ENCODE measurements at regions not wholly inside any gene's neighbourhood (a gene's known extent, or its start where the extent isn't known, plus 50 kb on each side); places are given as distances from the start of the nearest gene placed in this dataset.
A peak's percentile ranks its signal among the peaks of the same experiment; 100 is the strongest.

- Histone ChIP-seq H3K23me2 (ENCODE audit: low read depth, low read length) (no peaks in the 10 kb centered on the region), H3K36me3 (ENCODE audit: control insufficient read depth in 2 of 4, insufficient read depth in 4 of 4, low read length in 3 of 4) (no peaks in the 10 kb centered on the region), H3K4ac (replicated peaks; ENCODE audit: insufficient read length, low read depth, low read length) (no peak overlapping the region), H4K8ac (ENCODE audit: extremely low read depth, insufficient read depth, low read length) (no peak overlapping the region), H2BK5ac (ENCODE audit: low read depth, low read length) (no peak overlapping the region), H4K5ac (ENCODE audit: insufficient read length, low read depth, low read length) (no peak overlapping the region), H4K20me1 (replicated peaks in 1 of 2; ENCODE audit: control insufficient read depth in 1 of 2, insufficient read depth in 2 of 2, low read length in 2 of 2) (no peaks in the 10 kb centered on the region), H2AFZ (ENCODE audit: low read length) (0 out of 2 replicates have a peak overlapping the region, but pooled peaks have one; percentile 37), H2BK120ac (replicated peaks; ENCODE audit: low read depth, low read length) (no peak overlapping the region), H3K79me2 (ENCODE audit: control insufficient read depth in 1 of 2, insufficient read depth in 2 of 2, low read length in 2 of 2) (no peaks in the 10 kb centered on the region), H2BK20ac (ENCODE audit: low read length) (no peak overlapping the region), H3K18ac (ENCODE audit: extremely low read depth, low read length) (no peak overlapping the region), H3K27me3 (replicated peaks in 1 of 4; ENCODE audit: control insufficient read depth in 3 of 4, extremely low read depth in 1 of 4, insufficient read depth in 3 of 4, low read length in 3 of 4) (no peaks in the 10 kb centered on the region), H3K23ac (ENCODE audit: insufficient read length) (no peak overlapping the region), H4K91ac (replicated peaks; ENCODE audit: insufficient read length, low read length) (no peak overlapping the region), H3K4me2 (ENCODE audit: insufficient read depth in 1 of 2, low read depth in 2 of 2, low read length in 2 of 2) (no peak overlapping the region), H2BK15ac (ENCODE audit: low read length) (no peak overlapping the region), H2AK5ac (ENCODE audit: low read depth, low read length) (no peak overlapping the region), H3K14ac (ENCODE audit: insufficient read length) (no peak overlapping the region), H3K9ac (replicated peaks in 1 of 4; ENCODE audit: extremely low read depth in 1 of 4, low read depth in 3 of 4, low read length in 3 of 4) (no peak overlapping the region), H3K27ac (ENCODE audit: low read depth, low read length) (no peak overlapping the region), H3K79me1 (ENCODE audit: low read depth, low read length) (no peaks in the 10 kb centered on the region), H3K4me3 (ENCODE audit: extremely low read depth in 1 of 4, insufficient read depth in 2 of 4, low read depth in 3 of 4, low read length in 4 of 4) (no peak overlapping the region), H3K56ac (replicated peaks; ENCODE audit: insufficient read length, low read depth, low read length) (no peak overlapping the region), H3K9me3 (ENCODE audit: insufficient read depth in 2 of 2, low read depth in 1 of 2, low read length in 1 of 2) (no peaks in the 10 kb centered on the region), H3K4me1 (replicated peaks in 1 of 4; ENCODE audit: control insufficient read depth in 3 of 4, insufficient read depth in 4 of 4, low read length in 3 of 4) (no peaks in the 10 kb centered on the region), H2BK12ac (ENCODE audit: low read depth, low read length) (no peak overlapping the region)
- DNase-seq (ENCODE audit: low read depth in 1 of 2, low spot score in 2 of 2) (no peak), FAIRE-seq (no peak)
- no peak for TF ChIP-seq RFX5 (IDR thresholded peaks at IDR 0.05; ENCODE audit: borderline replicate concordance, low read depth, low read length)
- no peak for TF ChIP-seq JUND (IDR thresholded peaks at IDR 0.05; ENCODE audit: low read length)
- no peak for TF ChIP-seq EP300 (IDR thresholded peaks at IDR 0.05; ENCODE audit: borderline replicate concordance in 1 of 2, low read depth in 2 of 2, low read length in 2 of 2)
- TF ChIP-seq BACH1 (IDR thresholded peaks at IDR 0.05; ENCODE audit: low read length) = no peak
- TF ChIP-seq TEAD4 (IDR thresholded peaks at IDR 0.05; ENCODE audit: low read depth, low read length) = no peak
- TF ChIP-seq EGR1 (IDR thresholded peaks at IDR 0.05; ENCODE audit: borderline replicate concordance, low read depth, low read length) = no peak
- no peak for TF ChIP-seq SRF (IDR thresholded peaks at IDR 0.05; ENCODE audit: low read depth, low read length)
- TF ChIP-seq HDAC6 (IDR thresholded peaks at IDR 0.05; ENCODE audit: low read depth, low read length) = no peak
- no peak for TF ChIP-seq POLR2AphosphoS5 (IDR thresholded peaks at IDR 0.05; ENCODE audit: low read depth, low read length)
- CTCF ChIA-PET (ENCODE audit: partially characterized antibody) = interaction anchor here (1.1 kb wide), 1 partner anchor 274 kb away, joined by 4 read pairs; no protein-coding TSS in a partner anchor
- POLR2A ChIA-PET (ENCODE audit: partially characterized antibody) = no interaction called here
- 90% methylated on average over 3 of the region's 3 CpGs; no CpG with 5 or more reads in 1 of the 2 experiments for WGBS, 2 experiments (ENCODE audit: extremely low coverage in 1 of 2, insufficient coverage in 1 of 2, insufficient read length in 1 of 2, insufficient replicate concordance in 2 of 2, low coverage in 1 of 2, low lambda C conversion rate in 2 of 2, missing lambda C conversion rate in 1 of 2)
These were observed 397.9 kb downstream of the SAMD5 start for GRCh38 chr6:147906361-147906760.

Data from H1 (cell line).